ENCODE measurements at regions not wholly inside any gene's neighbourhood (a gene's known extent, or its start where the extent isn't known, plus 50 kb on each side); places are given as distances from the start of the nearest gene placed in this dataset.
"Not testable (repeated sequence)": the region's sequence is repeated elsewhere in the genome, so short reads cannot be mapped to it uniquely, and the experiment has no call there.

DNA sequence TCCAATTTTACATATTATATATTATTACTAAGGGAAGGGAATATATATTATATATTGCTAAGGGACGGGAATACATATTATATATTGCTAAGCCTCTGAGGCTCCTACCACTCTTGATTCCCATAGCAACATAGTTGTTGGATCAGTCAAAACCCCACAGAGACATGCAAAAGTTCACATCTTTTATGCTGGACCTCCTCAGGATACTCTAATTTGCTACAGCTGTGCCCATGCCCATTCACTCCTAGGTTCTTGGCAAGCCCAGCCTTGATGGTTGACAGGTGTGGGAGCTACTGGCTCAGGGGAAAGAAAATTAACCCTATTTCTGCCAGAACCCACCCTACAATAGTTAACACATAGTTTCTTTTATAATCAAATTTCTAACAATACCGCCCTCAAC lies 84.6 kb upstream of the POMZP3 start:
- not testable (repeated sequence) for H3K27ac ChIP-seq (ENCODE audit: low read depth, low read length); H3K4me3 ChIP-seq (ENCODE audit: low read depth, low read length); H3K9me3 ChIP-seq (ENCODE audit: control insufficient read depth, insufficient read depth, low read length); H3K9ac ChIP-seq (ENCODE audit: low read depth, low read length); H3K27me3 ChIP-seq (ENCODE audit: control insufficient read depth, insufficient read depth, low read length); H3K4me1 ChIP-seq (ENCODE audit: control insufficient read depth, insufficient read depth, low read length); H3K36me3 ChIP-seq (ENCODE audit: control insufficient read depth, insufficient read depth, low read length)

DNA sequence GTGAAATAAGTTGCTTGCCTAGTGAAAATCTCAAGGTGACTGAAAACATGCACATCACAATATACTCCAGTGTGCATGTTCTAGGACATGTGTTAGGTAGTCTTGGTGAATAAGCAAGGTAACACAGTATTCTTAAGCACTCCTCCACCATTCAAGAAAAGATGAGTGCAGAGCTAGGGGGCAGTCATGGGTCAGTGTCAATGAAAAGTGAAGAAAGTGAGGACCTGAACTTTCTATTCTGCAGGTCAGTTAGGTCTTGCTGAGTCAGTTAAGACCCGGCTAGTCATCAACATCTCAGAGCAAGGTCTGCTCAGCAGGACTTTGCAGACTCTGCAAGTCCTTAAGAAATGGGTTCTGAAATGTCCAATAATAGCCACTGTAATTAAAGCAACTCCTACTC lies 82.6 kb upstream of the POMZP3 start:
- H3K9me3 ChIP-seq (ENCODE audit: control insufficient read depth, insufficient read depth, low read length); H3K4me3 ChIP-seq (ENCODE audit: low read depth, low read length); H3K9ac ChIP-seq (ENCODE audit: low read depth, low read length); H3K27ac ChIP-seq (ENCODE audit: low read depth, low read length); H3K27me3 ChIP-seq (ENCODE audit: control insufficient read depth, insufficient read depth, low read length); H3K4me1 ChIP-seq (ENCODE audit: control insufficient read depth, insufficient read depth, low read length); H3K36me3 ChIP-seq (ENCODE audit: control insufficient read depth, insufficient read depth, low read length): not testable (repeated sequence)

DNA sequence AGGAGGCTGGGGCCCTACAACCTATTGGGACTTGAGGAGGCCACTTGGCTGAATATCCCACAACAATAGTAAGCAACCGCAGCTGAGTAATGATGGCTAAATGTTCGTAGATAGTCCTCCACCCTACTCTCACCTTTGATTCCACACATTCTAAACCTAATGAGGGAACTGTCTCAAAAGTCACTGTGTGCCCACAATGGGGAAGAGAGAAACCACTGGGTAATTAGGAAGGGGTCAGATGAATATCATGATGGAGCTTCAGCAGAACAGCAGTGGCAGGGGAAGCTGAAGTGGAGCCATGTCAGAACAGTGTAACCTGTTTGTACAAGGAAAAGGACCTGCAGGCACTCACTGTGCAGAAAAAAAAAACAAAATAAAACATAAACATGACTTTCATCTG lies 81.4 kb upstream of the POMZP3 start:
- not testable (repeated sequence) for H3K36me3 ChIP-seq (ENCODE audit: control insufficient read depth, insufficient read depth, low read length); H3K9ac ChIP-seq (ENCODE audit: low read depth, low read length); H3K27ac ChIP-seq (ENCODE audit: low read depth, low read length); H3K9me3 ChIP-seq (ENCODE audit: control insufficient read depth, insufficient read depth, low read length); H3K4me3 ChIP-seq (ENCODE audit: low read depth, low read length); H3K4me1 ChIP-seq (ENCODE audit: control insufficient read depth, insufficient read depth, low read length); H3K27me3 ChIP-seq (ENCODE audit: control insufficient read depth, insufficient read depth, low read length)

DNA sequence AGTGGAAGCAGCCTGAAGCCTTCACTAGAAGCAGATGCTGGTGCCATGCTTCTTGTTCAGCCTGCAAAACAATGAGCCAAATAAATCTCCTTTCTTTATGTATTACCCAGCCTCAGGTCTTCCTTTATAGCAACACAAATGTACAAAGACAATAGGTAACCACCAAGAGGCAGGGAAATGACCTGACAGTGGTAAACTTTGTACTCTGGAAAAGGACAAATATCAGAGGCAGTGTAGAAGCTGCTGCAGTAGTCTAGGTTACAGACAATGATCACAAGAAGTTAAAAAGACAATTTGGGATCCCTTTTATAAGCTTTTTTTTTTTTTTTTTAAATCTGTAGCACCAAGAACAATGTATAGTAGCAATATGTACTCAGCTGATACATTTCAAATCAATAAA lies 76.7 kb upstream of the POMZP3 start:
- H3K27ac ChIP-seq (ENCODE audit: low read depth, low read length); H3K27me3 ChIP-seq (ENCODE audit: control insufficient read depth, insufficient read depth, low read length); H3K9ac ChIP-seq (ENCODE audit: low read depth, low read length); H3K9me3 ChIP-seq (ENCODE audit: control insufficient read depth, insufficient read depth, low read length); H3K4me1 ChIP-seq (ENCODE audit: control insufficient read depth, insufficient read depth, low read length); H3K4me3 ChIP-seq (ENCODE audit: low read depth, low read length); H3K36me3 ChIP-seq (ENCODE audit: control insufficient read depth, insufficient read depth, low read length): not testable (repeated sequence)

DNA sequence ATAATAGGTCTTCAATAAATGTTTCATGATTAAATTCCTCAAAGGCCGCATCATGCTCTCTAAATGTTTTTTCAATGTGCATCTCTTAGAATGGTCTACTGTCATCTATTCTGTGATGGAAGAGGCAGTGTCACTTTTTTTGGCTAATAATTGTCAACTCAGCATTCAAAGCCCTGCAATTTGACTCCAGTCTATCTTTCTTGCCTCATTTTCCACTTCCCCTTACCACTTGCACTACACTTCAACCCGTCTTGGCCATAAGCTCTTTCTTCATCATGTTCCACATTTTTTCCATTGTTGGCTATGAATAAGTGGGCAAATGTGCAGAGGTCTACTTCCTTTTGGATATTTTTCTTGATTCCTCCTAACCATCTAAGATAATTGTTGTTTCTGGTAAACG lies 59.2 kb upstream of the POMZP3 start:
- not testable (repeated sequence) for H3K9me3 ChIP-seq (ENCODE audit: control insufficient read depth, insufficient read depth, low read length); H3K36me3 ChIP-seq (ENCODE audit: control insufficient read depth, insufficient read depth, low read length); H3K4me3 ChIP-seq (ENCODE audit: low read depth, low read length); H3K27ac ChIP-seq (ENCODE audit: low read depth, low read length); H3K9ac ChIP-seq (ENCODE audit: low read depth, low read length); H3K27me3 ChIP-seq (ENCODE audit: control insufficient read depth, insufficient read depth, low read length)
- peaks cover 12% of the 10 kb centered on the region for H3K4me1 ChIP-seq (ENCODE audit: control insufficient read depth, insufficient read depth, low read length)

DNA sequence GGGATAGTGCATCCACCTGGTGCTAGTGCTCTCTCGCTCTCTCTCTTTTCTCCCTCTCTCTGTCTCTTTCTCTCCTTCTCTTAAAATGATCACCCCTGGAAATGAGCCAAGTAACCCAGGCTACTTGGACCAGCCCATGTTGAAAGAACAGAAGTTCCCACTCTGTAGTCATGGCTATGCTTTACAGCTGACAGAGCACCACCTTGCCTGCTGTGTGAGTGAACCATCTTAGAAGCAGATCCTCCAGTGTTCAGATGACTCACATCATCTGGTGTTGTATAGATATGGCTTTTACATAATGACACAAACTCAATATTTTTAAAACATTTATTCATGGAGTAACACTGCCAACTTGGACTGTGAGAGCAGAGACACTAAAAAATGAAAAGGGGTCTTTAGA lies 57.7 kb upstream of the POMZP3 start:
- H3K4me3 ChIP-seq (ENCODE audit: low read depth, low read length); H3K27me3 ChIP-seq (ENCODE audit: control insufficient read depth, insufficient read depth, low read length); H3K9me3 ChIP-seq (ENCODE audit: control insufficient read depth, insufficient read depth, low read length); H3K9ac ChIP-seq (ENCODE audit: low read depth, low read length); H3K36me3 ChIP-seq (ENCODE audit: control insufficient read depth, insufficient read depth, low read length); H3K27ac ChIP-seq (ENCODE audit: low read depth, low read length): not testable (repeated sequence)
- peaks cover 16% of the 10 kb centered on the region for H3K4me1 ChIP-seq (ENCODE audit: control insufficient read depth, insufficient read depth, low read length)

DNA sequence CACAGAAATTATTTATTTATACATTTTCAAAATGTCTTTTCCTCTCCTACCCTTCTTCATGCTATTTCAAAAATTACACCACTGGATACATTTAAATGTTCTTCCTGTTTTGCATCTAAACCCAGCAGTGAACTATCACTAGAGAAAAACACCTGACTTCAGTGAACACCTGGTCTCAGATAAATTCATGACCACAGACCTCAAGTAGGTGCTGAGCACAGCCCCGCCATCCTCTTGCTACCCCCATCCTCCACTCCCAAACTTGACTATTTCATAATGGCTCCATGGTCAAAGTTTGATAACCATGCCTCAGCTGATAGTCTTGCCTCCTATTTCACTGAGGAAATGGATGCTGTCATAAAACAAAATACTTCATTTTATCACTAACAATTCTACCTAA lies 56.6 kb upstream of the POMZP3 start:
- not testable (repeated sequence) for H3K9me3 ChIP-seq (ENCODE audit: control insufficient read depth, insufficient read depth, low read length); H3K9ac ChIP-seq (ENCODE audit: low read depth, low read length); H3K27me3 ChIP-seq (ENCODE audit: control insufficient read depth, insufficient read depth, low read length); H3K36me3 ChIP-seq (ENCODE audit: control insufficient read depth, insufficient read depth, low read length); H3K27ac ChIP-seq (ENCODE audit: low read depth, low read length); H3K4me3 ChIP-seq (ENCODE audit: low read depth, low read length)
- H3K4me1 ChIP-seq (ENCODE audit: control insufficient read depth, insufficient read depth, low read length), result peaks cover 16% of the 10 kb centered on the region

DNA sequence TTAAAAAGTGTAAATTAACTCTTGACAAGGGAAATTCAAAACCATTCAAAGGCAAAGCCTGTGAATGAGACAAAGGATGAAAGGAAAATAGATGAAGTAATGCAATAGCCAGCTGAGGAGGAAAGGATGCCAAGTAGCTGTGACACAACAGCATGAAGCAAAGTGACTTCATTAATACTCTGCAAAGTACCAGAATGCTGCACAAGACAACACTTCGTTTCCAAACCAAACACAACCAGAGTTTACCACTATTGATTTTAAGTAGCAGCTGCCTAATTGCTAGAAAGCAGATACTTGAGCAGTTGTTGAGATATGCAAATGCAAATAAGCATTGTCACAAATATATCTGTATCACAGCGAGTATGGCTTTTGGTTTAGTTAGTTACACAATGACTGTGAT lies 54.7 kb upstream of the POMZP3 start:
- not testable (repeated sequence) for H3K27me3 ChIP-seq (ENCODE audit: control insufficient read depth, insufficient read depth, low read length); H3K9me3 ChIP-seq (ENCODE audit: control insufficient read depth, insufficient read depth, low read length); H3K9ac ChIP-seq (ENCODE audit: low read depth, low read length); H3K36me3 ChIP-seq (ENCODE audit: control insufficient read depth, insufficient read depth, low read length); H3K27ac ChIP-seq (ENCODE audit: low read depth, low read length); H3K4me3 ChIP-seq (ENCODE audit: low read depth, low read length)
- H3K4me1 ChIP-seq (ENCODE audit: control insufficient read depth, insufficient read depth, low read length), result peaks cover 16% of the 10 kb centered on the region

DNA sequence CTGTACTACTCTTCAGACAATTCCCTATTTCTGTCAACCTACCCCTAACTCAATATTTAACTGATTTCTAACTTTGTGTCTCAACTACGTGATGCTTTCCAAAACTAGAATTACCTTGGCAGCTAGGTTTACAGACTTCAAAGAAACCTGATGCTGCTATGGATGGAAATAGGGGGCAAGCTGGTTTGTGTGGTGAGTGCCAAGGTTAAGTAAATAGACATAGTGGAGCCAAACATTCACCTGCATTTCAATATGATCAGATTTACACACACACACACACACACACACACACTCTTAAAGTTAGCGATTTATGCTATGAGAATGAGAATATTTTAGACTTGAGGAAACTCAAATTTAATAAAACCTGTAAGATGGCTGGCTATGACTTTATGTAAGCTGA lies 52.1 kb upstream of the POMZP3 start:
- peaks cover 16% of the 10 kb centered on the region for H3K4me1 ChIP-seq (ENCODE audit: control insufficient read depth, insufficient read depth, low read length)
- not testable (repeated sequence) for H3K9me3 ChIP-seq (ENCODE audit: control insufficient read depth, insufficient read depth, low read length); H3K27ac ChIP-seq (ENCODE audit: low read depth, low read length); H3K4me3 ChIP-seq (ENCODE audit: low read depth, low read length); H3K9ac ChIP-seq (ENCODE audit: low read depth, low read length); H3K27me3 ChIP-seq (ENCODE audit: control insufficient read depth, insufficient read depth, low read length); H3K36me3 ChIP-seq (ENCODE audit: control insufficient read depth, insufficient read depth, low read length)

DNA sequence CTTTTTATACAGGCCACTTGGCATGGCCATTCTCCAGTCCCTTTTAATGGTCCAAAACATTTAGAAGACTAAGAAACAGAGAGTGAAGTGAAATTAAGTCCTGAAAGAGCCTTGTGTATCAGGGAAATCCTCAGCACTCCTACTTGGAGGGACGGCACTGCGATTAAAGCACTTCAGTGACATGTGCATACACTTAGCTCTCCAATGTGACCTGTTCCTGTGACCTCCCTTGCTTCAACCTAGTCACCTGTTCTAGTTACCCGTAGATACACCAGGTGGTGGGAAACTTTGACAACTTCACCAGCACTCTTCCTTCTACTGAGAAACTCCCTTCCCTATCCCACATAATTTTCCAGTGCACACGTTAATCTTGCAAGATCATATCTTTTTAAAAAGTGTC lies 51.4 kb upstream of the POMZP3 start:
- H3K9ac ChIP-seq (ENCODE audit: low read depth, low read length); H3K27me3 ChIP-seq (ENCODE audit: control insufficient read depth, insufficient read depth, low read length); H3K36me3 ChIP-seq (ENCODE audit: control insufficient read depth, insufficient read depth, low read length); H3K27ac ChIP-seq (ENCODE audit: low read depth, low read length); H3K9me3 ChIP-seq (ENCODE audit: control insufficient read depth, insufficient read depth, low read length); H3K4me3 ChIP-seq (ENCODE audit: low read depth, low read length): not testable (repeated sequence)
- H3K4me1 ChIP-seq (ENCODE audit: control insufficient read depth, insufficient read depth, low read length), result peaks cover 22% of the 10 kb centered on the region

DNA sequence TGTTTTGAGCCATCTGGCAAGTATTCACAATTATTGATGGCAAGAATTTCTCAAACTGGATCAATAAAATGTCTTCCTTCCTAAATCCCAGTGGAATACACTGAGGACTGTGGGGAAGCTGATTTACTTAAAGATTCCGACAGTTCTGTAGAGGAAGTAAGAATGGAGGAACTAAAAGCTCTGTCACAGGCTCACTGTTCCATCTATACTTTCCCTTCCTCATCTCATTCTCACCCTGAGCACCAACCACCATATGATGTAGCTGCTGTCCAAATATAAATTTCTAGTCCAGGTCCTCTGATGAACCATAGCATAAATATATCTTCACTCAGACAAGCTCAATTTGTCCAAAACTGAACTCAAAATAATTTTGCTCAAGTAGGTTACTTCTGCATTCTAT lies 49.8 kb upstream of the POMZP3 start:
- not testable (repeated sequence) for H3K27ac ChIP-seq (ENCODE audit: low read depth, low read length); H3K4me3 ChIP-seq (ENCODE audit: low read depth, low read length); H3K9ac ChIP-seq (ENCODE audit: low read depth, low read length); H3K27me3 ChIP-seq (ENCODE audit: control insufficient read depth, insufficient read depth, low read length); H3K9me3 ChIP-seq (ENCODE audit: control insufficient read depth, insufficient read depth, low read length); H3K36me3 ChIP-seq (ENCODE audit: control insufficient read depth, insufficient read depth, low read length)
- peaks cover 12% of the 10 kb centered on the region for H3K4me1 ChIP-seq (ENCODE audit: control insufficient read depth, insufficient read depth, low read length)

All from HUES48 (cell line).